Keratinocyte (primary cell): ENCODE measurements at regions not wholly inside any gene's neighbourhood (a gene's known extent, or its start where the extent isn't known, plus 50 kb on each side); places are given as distances from the start of the nearest gene placed in this dataset.

Experiments
- DNase-seq: peaks from one replicate; pipeline ENCODE4 v3.0.0-alpha.2; 2011; ENCODE audit warnings: low read depth, missing footprints, low spot score
- FAIRE-seq: peaks from 2 replicates; lab custom pipeline; 2011; peaks lifted over from hg19 to GRCh38; lab: Jason Lieb, UNC
- H2AFZ ChIP-seq: 2 replicates; pipeline ENCODE4 v1.6.0; 2012; ENCODE audit warnings: low read length, control low read depth, inconsistent platforms; ENCODE audit not compliant: control insufficient read depth
- H3K27ac ChIP-seq: 2 replicates; pipeline ENCODE4 v1.5.1; 2011; ENCODE audit warnings: low read length; ENCODE audit not compliant: control insufficient read depth, insufficient read depth
- H3K27me3 ChIP-seq: 3 replicates; pipeline ENCODE4 v1.6.0; 2011; ENCODE audit warnings: low read length; ENCODE audit not compliant: control insufficient read depth, insufficient read depth; ENCODE audit errors: extremely low read depth
- H3K36me3 ChIP-seq, 2 experiments: 2 replicates in 1 of 2; 3 replicates in 1 of 2; pipeline ENCODE4 v1.5.1; 2011; ENCODE audit warnings: low read length in 2 of 2, mild to moderate bottlenecking in 1 of 2; ENCODE audit not compliant: control insufficient read depth in 2 of 2, insufficient read depth in 2 of 2; ENCODE audit errors: extremely low read depth in 1 of 2
- H3K4me1 ChIP-seq: 3 replicates; pipeline ENCODE4 v1.5.1; 2011; ENCODE audit warnings: low read length; ENCODE audit not compliant: control insufficient read depth, insufficient read depth; ENCODE audit errors: extremely low read depth
- H3K4me2 ChIP-seq: 3 replicates; pipeline ENCODE4 v1.6.0; 2011; ENCODE audit warnings: low read depth, low read length; ENCODE audit not compliant: control insufficient read depth, insufficient read depth; ENCODE audit errors: extremely low read depth
- H3K4me3 ChIP-seq, 3 experiments: fragments of 200-600 bp in 1 of 3; sonication (generic) in 1 of 3; 2 replicates in 2 of 3; 3 replicates in 1 of 3; pipeline ENCODE4 v1.5.1; 2011 to 2016; ENCODE audit warnings: low read length in 3 of 3, mild to moderate bottlenecking in 3 of 3, control low read depth in 2 of 3, inconsistent platforms in 1 of 3, low read depth in 1 of 3, mixed read lengths in 1 of 3, mixed run types in 1 of 3, moderate library complexity in 1 of 3; ENCODE audit not compliant: control insufficient read depth in 2 of 3, insufficient read depth in 2 of 3; ENCODE audit errors: extremely low read depth in 1 of 3
- H3K79me2 ChIP-seq: 2 replicates; pipeline ENCODE4 v1.6.0; 2012; ENCODE audit warnings: low read length; ENCODE audit not compliant: control insufficient read depth, insufficient read depth
- H3K9ac ChIP-seq: 3 replicates; pipeline ENCODE4 v1.6.0; 2011; ENCODE audit warnings: low read length; ENCODE audit not compliant: control insufficient read depth, insufficient read depth; ENCODE audit errors: extremely low read depth
- H3K9me1 ChIP-seq: 3 replicates; pipeline ENCODE4 v1.6.0; 2011; ENCODE audit warnings: low read length; ENCODE audit not compliant: control insufficient read depth, insufficient read depth; ENCODE audit errors: extremely low read depth
- H3K9me3 ChIP-seq: 2 replicates; pipeline ENCODE4 v1.5.1; 2012; ENCODE audit warnings: low read depth, low read length; ENCODE audit not compliant: control insufficient read depth
- H4K20me1 ChIP-seq: 3 replicates; pipeline ENCODE4 v1.6.0; 2011; ENCODE audit warnings: low read length; ENCODE audit not compliant: control insufficient read depth, insufficient read depth; ENCODE audit errors: extremely low read depth
- CTCF ChIP-seq, 3 experiments: IDR thresholded peaks in 1 of 3; conservative IDR thresholded peaks in 1 of 3; optimal IDR thresholded peaks in 1 of 3; 2 replicates in 2 of 3; 3 replicates in 1 of 3; pipeline versions ENCODE3 to v1.5.1; 2011; ENCODE audit warnings: low read length in 3 of 3, mild to moderate bottlenecking in 3 of 3, moderate library complexity in 2 of 3, control low read depth in 1 of 3, inconsistent platforms in 1 of 3; ENCODE audit not compliant: insufficient read depth in 2 of 3; ENCODE audit errors: extremely low read depth in 1 of 3
- EZH2 ChIP-seq: IDR thresholded peaks from one replicate; pipeline ENCODE4 v1.6.1; 2012; ENCODE audit warnings: inconsistent platforms, mild to moderate bottlenecking, low read length, moderate library complexity
- dilution Hi-C: fragments of 300-500 bp; cut with MboI; formaldehyde crosslinking; loops from one replicate; pipeline ENCODE4 v1.7.0; 2020; ENCODE audit warnings: low sequenced_read_pairs; ENCODE audit not compliant: extremely low pct_ligation_motif_present

GRCh38 chr1:22264464-22265341, 121.8 kb upstream of the WNT4 start:
- no peaks in the 10 kb centered on the region for H3K4me1 ChIP-seq
- no peak overlapping the region for H2AFZ ChIP-seq
- H3K4me2 ChIP-seq = no peak overlapping the region
- no peaks in the 10 kb centered on the region for H3K79me2 ChIP-seq
- H3K4me3 ChIP-seq = no peak overlapping the region
- dilution Hi-C loops = no loop called here
- no peaks in the 10 kb centered on the region for H4K20me1 ChIP-seq
- TF ChIP-seq CTCF (optimal IDR thresholded peaks at IDR 0.05 in 1 of 3, IDR thresholded peaks at IDR 0.05 in 1 of 3, conservative IDR thresholded peaks at IDR 0.05 in 1 of 3; ENCODE audit: extremely low read depth in 1 of 3, insufficient read depth in 2 of 3, low read length in 3 of 3) (no peak), EZH2 (no peak)
- H3K36me3 ChIP-seq = no peaks in the 10 kb centered on the region
- FAIRE-seq (no peak), DNase-seq (no peak)
- no peaks in the 10 kb centered on the region for H3K9me3 ChIP-seq
- H3K27me3 ChIP-seq = peaks cover 18% of the 10 kb centered on the region
- H3K9ac ChIP-seq = no peak overlapping the region
- H3K27ac ChIP-seq = no peak overlapping the region
- H3K9me1 ChIP-seq = no peaks in the 10 kb centered on the region

- Histone ChIP-seq H3K27me3 (peaks cover 16% of the 10 kb centered on the region), H3K36me3 (no peaks in the 10 kb centered on the region), H2AFZ (no peak overlapping the region), H3K79me2 (no peaks in the 10 kb centered on the region), H3K9me3 (no peaks in the 10 kb centered on the region), H3K4me2 (no peak overlapping the region), H4K20me1 (no peaks in the 10 kb centered on the region), H3K9me1 (no peaks in the 10 kb centered on the region), H3K4me1 (no peaks in the 10 kb centered on the region), H3K27ac (no peak overlapping the region), H3K9ac (no peak overlapping the region), H3K4me3 (no peak overlapping the region)
- DNase-seq (no peak), FAIRE-seq (no peak)
- dilution Hi-C loops = no loop called here
- TF ChIP-seq EZH2 (no peak), CTCF (optimal IDR thresholded peaks at IDR 0.05 in 1 of 3, IDR thresholded peaks at IDR 0.05 in 1 of 3, conservative IDR thresholded peaks at IDR 0.05 in 1 of 3; ENCODE audit: extremely low read depth in 1 of 3, insufficient read depth in 2 of 3, low read length in 3 of 3) (no peak)
Measured at GRCh38 chr1:22266141-22266540, 123.2 kb upstream of the WNT4 start.
